ENCODE measurements at regions not wholly inside any gene's neighbourhood (a gene's known extent, or its start where the extent isn't known, plus 50 kb on each side); places are given as distances from the start of the nearest gene placed in this dataset.

DNA sequence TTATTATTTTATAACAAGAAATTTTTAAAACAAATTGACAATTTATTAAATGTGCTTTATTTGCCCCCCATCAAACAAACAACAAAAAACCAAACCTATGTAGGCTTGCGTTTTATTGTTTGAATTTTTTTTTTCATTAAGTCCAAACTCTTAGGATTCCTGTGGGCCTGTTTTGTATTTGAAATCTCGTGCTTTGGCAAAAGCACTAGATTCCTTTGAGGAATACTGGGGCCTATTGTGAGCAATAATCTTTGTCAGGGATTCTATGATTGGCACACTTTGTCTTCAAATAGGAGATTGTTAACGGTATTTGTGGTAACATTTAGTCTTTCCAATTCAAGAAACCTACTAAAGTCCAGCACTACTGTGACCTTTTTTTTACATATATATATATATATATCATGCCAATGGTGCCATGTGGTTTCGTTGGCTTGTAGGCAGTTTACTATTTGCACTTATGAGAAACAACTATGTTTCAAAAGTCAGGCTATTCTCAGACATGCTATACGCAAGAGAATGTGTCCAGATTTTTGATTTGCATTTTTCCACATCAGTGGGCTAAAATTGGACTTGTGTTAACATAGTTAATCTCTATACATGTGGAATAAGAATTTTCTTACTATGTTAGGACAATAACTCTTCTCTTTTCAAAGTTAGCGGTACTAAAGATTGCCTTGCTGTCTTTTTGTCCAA is 70.4 kb upstream of the GREM2 start:
- no peaks in the 10 kb centered on the region for H3K9me3 ChIP-seq
- ATAC-seq (no peak), DNase-seq (no peak)
- TF ChIP-seq CTCF (IDR thresholded peaks at IDR 0.05) (no peak), POLR2A (IDR thresholded peaks at IDR 0.05) (no peak)
- H3K27ac ChIP-seq = no peak overlapping the region
- H3K4me1 ChIP-seq = no peaks in the 10 kb centered on the region
- H3K36me3 ChIP-seq (replicated peaks in 1 of 2; ENCODE audit: insufficient read depth in 1 of 2, low read depth in 2 of 2) = no peaks in the 10 kb centered on the region
- WGBS, 2 donors = 45 to 52% methylated on average over 6 of the region's 6 CpGs
- H3K27me3 ChIP-seq = no peaks in the 10 kb centered on the region
- intact Hi-C loops (cut with DNase I) = no loop called here
- H3K4me3 ChIP-seq = no peak overlapping the region

- Histone ChIP-seq H3K4me3 (no peak overlapping the region), H3K36me3 (replicated peaks in 1 of 2; ENCODE audit: insufficient read depth in 1 of 2, low read depth in 2 of 2) (no peaks in the 10 kb centered on the region), H3K4me1 (no peaks in the 10 kb centered on the region), H3K27ac (no peak overlapping the region), H3K27me3 (no peaks in the 10 kb centered on the region), H3K9me3 (no peaks in the 10 kb centered on the region)
- DNase-seq (no peak), ATAC-seq (no peak)
- 31 to 34% methylated on average over 2 of the region's 2 CpGs for WGBS, 2 donors
- TF ChIP-seq CTCF (IDR thresholded peaks at IDR 0.05) = no peak
- no peak for TF ChIP-seq POLR2A (IDR thresholded peaks at IDR 0.05)
- intact Hi-C loops (cut with DNase I) = no loop called here
These were observed 60.3 kb upstream of the GREM2 start for GRCh38 chr1:240672132-240672811.

DNA sequence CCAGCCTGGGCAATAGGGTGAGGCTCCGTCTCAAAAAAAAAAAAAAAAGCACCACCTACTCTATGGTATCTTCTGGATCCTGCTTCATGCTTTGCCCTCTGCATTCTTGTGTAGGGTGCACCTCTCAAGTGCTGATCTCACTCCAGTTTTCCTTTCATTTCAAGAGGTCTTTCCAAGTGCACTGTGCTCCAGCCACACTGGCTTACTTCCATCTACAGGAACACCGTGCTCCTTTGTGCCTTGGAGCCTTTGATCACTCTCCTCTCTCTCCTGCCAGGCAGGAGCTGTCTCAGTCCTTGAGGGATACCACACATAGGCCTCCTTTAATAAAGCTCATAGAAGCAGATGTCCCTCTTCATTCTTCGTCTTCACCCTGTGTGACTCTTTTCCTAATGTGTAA is 55.4 kb upstream of the GREM2 start:
- intact Hi-C loops (cut with DNase I) = no loop called here

DNA sequence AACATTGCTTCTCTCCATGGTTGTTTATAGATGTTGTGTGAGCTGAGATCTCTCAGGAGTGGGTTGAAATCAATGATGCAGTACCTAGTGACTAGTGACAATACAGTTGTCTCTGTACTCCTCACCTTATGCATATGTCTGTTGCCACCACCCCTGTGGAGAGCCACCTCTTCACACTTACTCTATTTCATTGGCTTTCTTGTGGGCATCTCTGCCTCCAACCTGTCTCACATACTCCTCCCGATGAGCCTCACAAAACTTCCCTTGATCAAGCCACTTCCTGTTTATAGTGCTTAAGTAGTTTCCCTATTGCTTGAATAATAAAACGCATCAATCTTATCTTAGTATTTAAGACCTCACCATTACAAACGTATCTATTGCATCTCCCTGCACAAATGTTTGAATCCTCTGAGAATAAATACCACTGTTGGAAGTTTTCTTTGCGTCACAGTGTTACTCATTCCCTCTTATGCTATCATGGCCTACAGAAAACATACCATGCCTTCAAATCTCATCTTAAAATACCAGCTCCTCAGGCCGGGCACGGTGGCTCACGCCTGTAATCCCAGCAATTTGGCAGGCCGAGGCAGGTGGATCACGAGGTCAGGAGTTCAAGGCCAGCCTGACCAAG is 54.7 kb upstream of the GREM2 start:
- Histone ChIP-seq H3K36me3 (replicated peaks in 1 of 2; ENCODE audit: insufficient read depth in 1 of 2, low read depth in 2 of 2) (no peaks in the 10 kb centered on the region), H3K27ac (no peak overlapping the region), H3K27me3 (no peaks in the 10 kb centered on the region), H3K4me3 (no peak overlapping the region), H3K4me1 (no peaks in the 10 kb centered on the region), H3K9me3 (no peaks in the 10 kb centered on the region)
- TF ChIP-seq CTCF (IDR thresholded peaks at IDR 0.05) = no peak
- no peak for TF ChIP-seq POLR2A (IDR thresholded peaks at IDR 0.05)
- DNase-seq (no peak), ATAC-seq (no peak)
- intact Hi-C loops (cut with DNase I) = no loop called here
- 57 to 63% methylated on average over 9 of the region's 9 CpGs for WGBS, 2 donors

More for the DNA sequence above, 55.4 kb upstream of the GREM2 start:
- ATAC-seq (no peak), DNase-seq (no peak)
- Histone ChIP-seq H3K4me3 (no peak overlapping the region), H3K27me3 (no peaks in the 10 kb centered on the region), H3K4me1 (no peaks in the 10 kb centered on the region), H3K36me3 (replicated peaks in 1 of 2; ENCODE audit: insufficient read depth in 1 of 2, low read depth in 2 of 2) (no peaks in the 10 kb centered on the region), H3K27ac (no peak overlapping the region), H3K9me3 (no peaks in the 10 kb centered on the region)
- TF ChIP-seq CTCF (IDR thresholded peaks at IDR 0.05) (no peak), POLR2A (IDR thresholded peaks at IDR 0.05) (no peak)
- 57 to 74% methylated on average over 3 of the region's 3 CpGs for WGBS, 2 donors

All from body of pancreas (tissue), 4 donors.